SK-N-MC (cell line): ENCODE measurements at regions not wholly inside any gene's neighbourhood (a gene's known extent, or its start where the extent isn't known, plus 50 kb on each side); places are given as distances from the start of the nearest gene placed in this dataset.

Source experiments
- EZH2 ChIP-seq: fragments of 200-600 bp; sonication (generic); IDR thresholded peaks from one replicate; pipeline ENCODE4 v1.6.1; 2017; ENCODE audit warnings: antibody characterized with exemption
- POLR2AphosphoS5 ChIP-seq: IDR thresholded peaks from 2 replicates; pipeline ENCODE4 v1.6.1; 2012; ENCODE audit warnings: mild to moderate bottlenecking, low read depth, low read length, borderline replicate concordance

- TF ChIP-seq EZH2 (no peak), POLR2AphosphoS5 (no peak)
These were observed 248.3 kb upstream of the GLI3 start for GRCh38 chr7:42485301-42485766.
